Raji (cell line): ENCODE measurements at regions not wholly inside any gene's neighbourhood (a gene's known extent, or its start where the extent isn't known, plus 50 kb on each side); places are given as distances from the start of the nearest gene placed in this dataset.

Experiments used
- POLR2A ChIP-seq: IDR thresholded peaks from 2 replicates; pipeline ENCODE4 v1.6.1; 2011; ENCODE audit warnings: low read depth, low read length, control low read depth; ENCODE audit not compliant: insufficient read depth

GRCh38 chr1:58333511-58333910, 213.0 kb downstream of the OMA1 start:
- TF ChIP-seq POLR2A = no peak

GRCh38 chr1:58331156-58331555, 215.4 kb downstream of the OMA1 start:
- TF ChIP-seq POLR2A = no peak

- TF ChIP-seq POLR2A = no peak
Measured at GRCh38 chr1:58325866-58326265, 220.7 kb downstream of the OMA1 start.

GRCh38 chr1:58324558-58324957, 222.0 kb downstream of the OMA1 start:
- TF ChIP-seq POLR2A = no peak

- no peak for TF ChIP-seq POLR2A
Measured at GRCh38 chr1:58318157-58319005, 228.1 kb downstream of the OMA1 start.

GRCh38 chr1:58317694-58318093, 228.8 kb downstream of the OMA1 start:
- TF ChIP-seq POLR2A = no peak

- TF ChIP-seq POLR2A = no peak
Measured at GRCh38 chr1:58317086-58317485, 229.4 kb downstream of the OMA1 start.

GRCh38 chr1:58316141-58316540, 230.4 kb downstream of the OMA1 start:
- TF ChIP-seq POLR2A = no peak

GRCh38 chr1:58312971-58313563, 233.5 kb downstream of the OMA1 start:
- TF ChIP-seq POLR2A = no peak

- no peak for TF ChIP-seq POLR2A
Measured at GRCh38 chr1:58312461-58312860, 234.1 kb downstream of the OMA1 start.

- no peak for TF ChIP-seq POLR2A
Measured at GRCh38 chr1:58310881-58311280, 235.6 kb downstream of the OMA1 start.

- TF ChIP-seq POLR2A = no peak
Measured at GRCh38 chr1:58310469-58310868, 236.1 kb downstream of the OMA1 start.

- no peak for TF ChIP-seq POLR2A
Measured at GRCh38 chr1:58308206-58308605, 238.3 kb downstream of the OMA1 start.

- TF ChIP-seq POLR2A = no peak
Measured at GRCh38 chr1:58307431-58307830, 239.1 kb downstream of the OMA1 start.

GRCh38 chr1:58305622-58306021, 240.9 kb downstream of the OMA1 start:
- TF ChIP-seq POLR2A = no peak

GRCh38 chr1:58304346-58304975, 242.1 kb downstream of the OMA1 start:
- TF ChIP-seq POLR2A = no peak
